GM21723 (cell line): ENCODE measurements at regions not wholly inside any gene's neighbourhood (a gene's known extent, or its start where the extent isn't known, plus 50 kb on each side); places are given as distances from the start of the nearest gene placed in this dataset.
"Not testable (repeated sequence)": the region's sequence is repeated elsewhere in the genome, so short reads cannot be mapped to it uniquely, and the experiment has no call there.

Source experiments
- ATAC-seq: cut with Tn5 transposase; IDR thresholded peaks from one replicate; pipeline ENCODE4 v1.9.1; 2021; ENCODE audit warnings: mild to moderate bottlenecking, moderate library complexity; ENCODE audit not compliant: unreplicated experiment

- ATAC-seq = no peak
Observed at GRCh38 chr6:97876711-97877110, 593.7 kb upstream of the MMS22L start.

- no peak for ATAC-seq
Observed at GRCh38 chr6:97882755-97883154, 599.7 kb upstream of the MMS22L start.

GRCh38 chr6:97885325-97885724 lies 602.3 kb upstream of the MMS22L start:
- no peak for ATAC-seq

GRCh38 chr6:97885828-97886227 lies 602.8 kb upstream of the MMS22L start:
- no peak for ATAC-seq

DNA sequence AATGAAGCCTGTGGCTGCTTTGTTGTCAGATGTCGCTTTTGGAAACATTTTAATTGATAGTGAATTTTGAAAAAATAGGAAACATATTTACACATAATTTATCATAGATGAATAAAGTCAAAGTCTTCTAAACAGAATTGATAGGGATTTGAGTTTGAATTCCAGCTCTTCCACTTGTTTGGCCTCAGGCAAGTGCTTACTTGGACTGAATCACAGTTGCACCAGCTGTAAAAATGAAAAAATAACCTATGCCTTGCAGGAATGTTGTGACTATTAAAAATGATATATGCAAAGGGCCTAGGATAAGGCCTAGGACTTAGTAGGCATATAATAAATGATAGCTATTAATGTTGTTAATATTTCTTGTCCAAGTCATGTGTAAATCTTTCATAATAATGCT lies 618.5 kb upstream of the MMS22L start:
- ATAC-seq = no peak

DNA sequence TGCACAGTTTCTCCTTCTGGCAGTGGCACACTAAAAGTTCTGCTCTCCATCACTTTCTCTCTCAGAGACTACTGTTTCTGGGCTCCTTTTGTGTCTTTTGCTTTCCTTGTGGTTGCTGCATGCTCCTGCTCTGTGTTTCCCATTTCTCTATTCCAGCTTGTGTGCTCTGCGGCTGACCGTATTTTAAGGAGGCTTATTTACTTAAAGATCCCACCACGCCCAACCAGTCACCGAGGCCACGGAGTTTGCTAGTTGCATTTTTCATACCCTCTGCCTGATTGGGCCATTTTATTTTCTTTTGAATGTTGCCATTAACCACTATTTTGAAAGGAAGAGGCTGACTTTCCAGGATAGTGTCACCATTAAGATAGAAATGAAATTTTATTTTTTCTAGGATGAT lies 626.4 kb upstream of the MMS22L start:
- no peak for ATAC-seq

GRCh38 chr6:97913721-97914120 lies 630.7 kb upstream of the MMS22L start:
- ATAC-seq = no peak

DNA sequence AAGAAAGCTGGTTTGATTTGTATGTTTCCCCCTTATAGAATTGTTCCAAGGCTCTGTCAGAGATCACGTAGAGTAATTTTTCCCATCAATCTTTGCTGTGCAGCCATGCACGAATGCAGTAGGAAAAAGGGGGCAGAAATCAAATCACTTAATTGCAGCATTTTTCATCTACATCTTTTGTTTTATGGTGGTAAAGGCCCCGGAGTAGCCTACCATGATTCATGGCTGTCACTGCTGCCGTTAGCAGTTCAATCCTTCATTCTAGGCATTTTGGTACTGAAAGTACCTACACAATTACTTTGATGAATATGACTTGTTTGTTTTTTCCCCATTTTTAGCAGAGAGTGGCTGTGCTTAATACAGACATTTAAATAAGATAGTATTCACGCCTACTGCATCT lies 631.9 kb upstream of the MMS22L start:
- ATAC-seq = no peak

GRCh38 chr6:97915537-97915936 lies 632.5 kb upstream of the MMS22L start:
- no peak for ATAC-seq

DNA sequence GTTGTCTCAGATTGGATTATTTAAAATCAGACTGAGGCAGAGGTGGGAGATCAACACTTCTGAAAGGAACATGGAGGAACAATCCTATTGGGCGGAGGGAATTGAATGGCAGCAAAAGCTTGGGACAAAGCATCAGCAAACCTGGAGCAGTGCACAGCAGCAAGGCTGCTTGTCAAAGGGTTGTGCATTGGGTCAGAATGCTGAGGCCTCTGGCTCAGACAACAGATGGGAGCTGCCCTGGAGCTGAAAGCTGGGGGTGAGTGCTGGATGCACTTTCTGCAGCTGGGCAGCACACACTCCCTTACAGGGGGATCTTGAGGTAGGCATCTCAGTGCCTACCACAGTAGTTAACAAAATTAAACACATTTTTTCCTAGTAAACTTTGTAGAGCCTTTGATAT lies 634.4 kb upstream of the MMS22L start:
- no peak for ATAC-seq

GRCh38 chr6:97919046-97919445 lies 636.0 kb upstream of the MMS22L start:
- no peak for ATAC-seq

- no peak for ATAC-seq
Observed at GRCh38 chr6:97919631-97920030, 636.6 kb upstream of the MMS22L start.

GRCh38 chr6:97923249-97923648 lies 640.2 kb upstream of the MMS22L start:
- no peak for ATAC-seq

GRCh38 chr6:97925504-97925903 lies 642.5 kb upstream of the MMS22L start:
- no peak for ATAC-seq

GRCh38 chr6:97939440-97940168 lies 656.6 kb upstream of the MMS22L start:
- no peak for ATAC-seq

- ATAC-seq = no peak
Observed at GRCh38 chr6:97947841-97948240, 664.8 kb upstream of the MMS22L start.

DNA sequence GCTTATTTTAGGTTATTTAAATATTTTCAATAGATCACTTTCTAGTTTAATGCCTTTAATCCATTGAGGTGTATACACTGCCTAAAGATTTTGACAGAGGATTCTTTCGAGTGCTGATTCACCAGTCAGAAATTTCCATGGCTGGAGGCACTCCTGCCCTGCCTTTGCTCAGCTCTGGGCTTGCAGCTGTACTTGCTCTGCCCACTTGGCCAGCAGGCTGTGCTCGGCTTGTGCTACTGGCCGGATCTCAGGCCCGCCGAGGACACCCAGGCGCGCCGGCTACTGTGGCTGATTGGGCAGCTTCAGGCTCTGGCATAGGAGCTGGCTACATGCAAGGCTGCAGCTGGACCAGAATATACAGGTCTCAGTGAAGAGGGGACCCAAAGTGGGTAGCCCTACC lies 675.1 kb upstream of the MMS22L start:
- no peak for ATAC-seq

GRCh38 chr6:97963193-97963592 lies 680.2 kb upstream of the MMS22L start:
- ATAC-seq = no peak

GRCh38 chr6:97969065-97969464 lies 686.0 kb upstream of the MMS22L start:
- no peak for ATAC-seq

DNA sequence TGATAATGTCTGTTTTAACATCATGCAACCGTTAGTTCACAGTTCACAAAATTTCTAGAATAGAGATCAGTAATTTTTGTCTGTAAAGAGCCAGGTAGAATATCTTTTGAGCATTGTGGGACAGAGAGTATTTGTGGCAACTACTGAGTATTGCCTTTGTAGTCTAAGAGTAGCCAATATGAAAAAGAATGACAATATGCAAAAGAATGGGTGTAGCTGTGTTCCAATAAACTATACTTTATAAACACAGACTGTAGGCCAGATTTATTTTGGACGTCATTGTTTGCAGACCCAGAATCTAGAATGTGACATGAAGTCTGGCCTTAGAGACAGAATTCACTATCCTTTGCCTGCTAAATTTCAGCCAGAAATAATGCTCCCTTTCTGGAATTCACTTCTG lies 694.1 kb upstream of the MMS22L start:
- no peak for ATAC-seq

- ATAC-seq = no peak
Observed at GRCh38 chr6:97978855-97979271, 695.8 kb upstream of the MMS22L start.

GRCh38 chr6:97979285-97979684 lies 696.3 kb upstream of the MMS22L start:
- not testable (repeated sequence) for ATAC-seq

- no peak for ATAC-seq
Observed at GRCh38 chr6:97989451-97989850, 706.4 kb upstream of the MMS22L start.
